GM12865 (cell line): ENCODE measurements at regions not wholly inside any gene's neighbourhood (a gene's known extent, or its start where the extent isn't known, plus 50 kb on each side); places are given as distances from the start of the nearest gene placed in this dataset.

Source experiments
- DNase-seq: peaks from one replicate; pipeline ENCODE4 v3.0.0; 2010; ENCODE audit warnings: low read depth
- H3K4me3 ChIP-seq: 2 replicates; pipeline ENCODE4 v1.5.1; 2011; ENCODE audit warnings: mild to moderate bottlenecking, low read depth, low read length, control low read depth
- CTCF ChIP-seq: IDR thresholded peaks from 2 replicates; pipeline ENCODE4 v1.5.1; 2011; ENCODE audit warnings: low read length, control low read depth, low read depth, inconsistent platforms; ENCODE audit not compliant: insufficient read depth; ENCODE audit errors: missing control alignments

DNA sequence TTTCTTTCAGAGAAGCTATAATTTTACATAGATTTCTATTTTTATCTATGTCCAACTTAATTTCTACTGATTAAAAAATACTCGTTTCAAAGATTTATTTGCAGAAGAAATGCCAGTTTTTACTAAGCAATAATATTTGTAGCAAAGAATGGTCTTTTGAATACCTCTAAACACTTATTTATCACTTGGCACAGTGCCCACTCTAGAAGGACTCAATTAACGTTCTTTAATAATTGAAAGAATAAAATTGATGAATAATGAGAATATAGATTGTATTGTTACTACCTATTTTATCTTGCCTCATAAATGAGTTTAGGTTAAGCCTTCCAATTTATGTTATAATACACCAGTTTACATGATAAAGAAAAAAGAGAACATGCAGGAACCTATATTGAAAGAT lies 889.7 kb upstream of the CDH9 start:
- no peak overlapping the region for H3K4me3 ChIP-seq
- TF ChIP-seq CTCF, result no peak
- no peak for DNase-seq

GRCh38 chr5:27911216-27911615 lies 872.8 kb upstream of the CDH9 start:
- no peak for DNase-seq
- no peak for TF ChIP-seq CTCF
- H3K4me3 ChIP-seq, result no peak overlapping the region

DNA sequence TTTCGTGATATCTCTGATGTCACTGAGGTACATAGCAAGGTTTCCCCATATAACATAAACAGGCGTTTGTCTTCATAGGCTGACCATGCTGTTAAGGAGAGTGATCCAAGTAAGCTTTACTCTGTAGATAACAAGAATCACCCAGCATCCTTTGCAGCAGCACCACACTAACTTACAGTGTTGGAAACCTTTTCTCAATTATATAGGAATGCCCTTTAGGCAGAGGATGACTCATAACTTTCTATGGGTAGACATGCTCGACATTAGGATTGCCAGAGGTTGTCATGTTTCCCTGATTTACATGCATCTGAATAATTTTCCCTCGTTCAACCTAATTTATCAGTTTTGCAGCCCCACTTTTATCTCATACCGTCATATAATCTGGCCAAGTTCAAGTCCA lies 870.0 kb upstream of the CDH9 start:
- no peak overlapping the region for H3K4me3 ChIP-seq
- no peak for DNase-seq
- TF ChIP-seq CTCF, result no peak

- H3K4me3 ChIP-seq, result no peak overlapping the region
- DNase-seq, result no peak
- TF ChIP-seq CTCF, result no peak
These were observed 868.7 kb upstream of the CDH9 start for GRCh38 chr5:27906931-27907601.

DNA sequence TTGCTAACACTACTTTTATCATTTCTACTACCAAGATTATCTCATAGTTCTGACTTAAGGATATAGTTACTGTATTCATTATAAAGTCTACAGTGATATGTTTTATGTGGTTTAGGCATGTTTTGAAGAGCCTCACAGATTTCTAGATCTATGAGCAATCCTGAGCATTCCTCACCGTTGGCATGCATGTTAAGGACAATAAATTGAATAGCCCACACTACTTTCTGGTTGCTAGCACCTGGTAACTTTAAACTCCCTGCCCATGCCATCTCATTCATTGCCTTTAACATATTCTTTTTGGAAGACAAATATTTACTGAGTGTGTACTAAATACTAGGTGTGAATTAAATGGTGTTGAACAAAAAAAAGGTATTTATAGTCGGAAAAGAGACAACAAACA lies 868.1 kb upstream of the CDH9 start:
- no peak for TF ChIP-seq CTCF
- no peak for DNase-seq
- no peak overlapping the region for H3K4me3 ChIP-seq

GRCh38 chr5:27900761-27901160 lies 862.4 kb upstream of the CDH9 start:
- DNase-seq, result no peak
- H3K4me3 ChIP-seq, result no peak overlapping the region
- no peak for TF ChIP-seq CTCF

GRCh38 chr5:27876071-27876470 lies 837.7 kb upstream of the CDH9 start:
- TF ChIP-seq CTCF, result no peak
- no peak for DNase-seq

More at GRCh38 chr5:27876071-27876470, 837.7 kb upstream of the CDH9 start:
- no peak overlapping the region for H3K4me3 ChIP-seq
